A204.1 (cell line): ENCODE measurements at regions not wholly inside any gene's neighbourhood (a gene's known extent, or its start where the extent isn't known, plus 50 kb on each side); places are given as distances from the start of the nearest gene placed in this dataset.

Experiments used
- FAIRE-seq: peaks from 2 replicates; lab custom pipeline; 2012; peaks lifted over from hg19 to GRCh38; lab: Jason Lieb, UNC

DNA sequence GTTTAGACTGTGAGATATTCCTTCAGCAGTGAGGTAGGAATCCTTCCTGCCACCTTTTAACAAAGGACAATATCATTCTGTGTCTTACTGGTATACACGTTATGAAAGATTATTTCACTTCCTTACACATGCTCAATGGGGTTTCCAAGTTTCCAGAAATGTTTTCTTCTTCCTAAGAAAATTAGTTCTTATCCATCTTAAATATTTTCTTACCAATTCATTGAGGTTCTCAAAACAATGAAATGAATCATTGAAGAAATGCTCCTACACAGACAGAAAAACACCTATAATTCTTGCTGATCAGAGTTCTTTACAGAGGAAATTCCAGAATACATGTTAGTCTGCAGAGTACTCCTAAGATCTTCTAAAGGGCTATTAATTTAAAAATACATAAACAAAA is 51.4 kb upstream of the SEC61G start:
- no peak for FAIRE-seq

DNA sequence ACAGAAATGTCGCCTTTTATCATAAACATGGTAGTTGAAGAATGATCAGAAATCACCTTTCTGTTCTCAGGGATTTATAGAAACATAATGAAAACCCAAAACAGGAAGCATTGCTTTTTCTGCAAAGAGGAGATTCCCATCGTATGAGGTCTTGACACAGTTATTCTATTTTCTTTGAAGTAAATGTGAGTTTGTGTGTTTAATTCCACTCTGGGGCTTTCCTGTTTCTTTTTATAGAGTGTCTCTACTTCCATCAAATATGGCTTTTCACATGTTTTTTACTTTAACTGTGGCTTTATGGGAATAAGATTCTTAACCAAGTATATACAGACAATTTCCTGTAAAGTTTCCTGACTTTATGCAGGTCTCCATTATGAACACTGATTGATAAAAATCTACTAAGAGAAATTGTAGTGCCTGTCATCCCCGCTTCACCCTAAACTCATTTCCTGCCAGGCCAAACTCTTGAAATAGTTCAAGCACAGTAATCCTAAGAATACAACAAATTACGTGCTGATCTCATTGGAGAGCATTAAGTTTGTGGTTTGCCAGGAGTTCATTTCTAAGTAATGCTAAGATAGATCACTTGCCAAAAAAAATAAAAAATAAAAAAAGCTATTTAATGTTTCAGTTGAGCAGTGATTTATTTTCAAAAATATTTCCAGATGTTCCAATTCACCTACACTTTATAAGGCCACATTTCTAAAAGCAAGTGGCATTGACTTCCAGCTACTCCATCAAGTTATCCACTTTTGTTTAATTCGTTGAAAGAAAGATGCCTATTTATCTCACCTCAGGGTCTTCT is 52.2 kb upstream of the SEC61G start:
- FAIRE-seq = no peak

DNA sequence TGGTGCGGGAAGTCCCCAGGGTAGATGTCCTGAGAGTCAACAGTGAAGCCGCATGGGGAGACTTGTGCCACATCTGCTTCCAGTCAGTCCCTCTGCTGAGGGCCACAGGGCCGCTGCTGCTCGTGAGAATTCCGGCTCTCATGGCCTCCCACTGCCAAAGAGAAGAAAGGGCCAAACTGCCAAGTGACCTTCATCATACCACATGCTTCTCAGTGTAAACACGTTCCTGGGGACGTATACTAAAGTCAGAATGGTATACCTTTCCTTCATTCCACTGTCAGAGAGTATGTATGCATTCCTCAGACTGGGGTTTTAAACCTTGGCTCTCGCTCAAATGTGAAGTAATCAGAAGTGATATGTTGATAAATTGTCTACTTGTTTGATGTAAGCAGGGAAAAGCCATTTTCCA is 52.8 kb upstream of the SEC61G start:
- no peak for FAIRE-seq

DNA sequence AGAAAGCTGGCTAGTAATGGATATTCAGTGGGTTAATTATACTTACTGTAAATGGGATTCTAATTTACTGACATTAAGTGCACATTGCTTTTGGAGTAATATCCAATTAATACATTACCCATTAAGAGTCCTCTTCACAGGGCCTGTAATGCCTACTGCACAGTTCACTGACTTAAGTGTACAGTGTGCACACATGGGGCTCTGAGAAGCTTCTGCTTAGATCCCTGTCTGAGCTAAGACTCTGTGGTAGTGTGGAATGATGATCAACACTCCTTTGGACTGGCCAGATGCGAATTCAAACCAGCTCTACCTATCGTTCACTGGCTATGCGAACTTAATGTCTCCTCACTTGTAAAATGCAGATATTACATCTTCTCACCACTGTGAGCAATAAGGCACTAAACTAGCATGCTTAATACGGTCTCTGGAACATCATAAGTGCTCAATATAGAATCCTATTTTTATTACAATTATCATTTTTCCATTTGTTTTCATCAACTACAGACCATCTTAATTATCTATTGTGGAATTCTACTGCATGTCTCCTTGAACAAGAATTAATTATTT is 53.8 kb upstream of the SEC61G start:
- FAIRE-seq = no peak

DNA sequence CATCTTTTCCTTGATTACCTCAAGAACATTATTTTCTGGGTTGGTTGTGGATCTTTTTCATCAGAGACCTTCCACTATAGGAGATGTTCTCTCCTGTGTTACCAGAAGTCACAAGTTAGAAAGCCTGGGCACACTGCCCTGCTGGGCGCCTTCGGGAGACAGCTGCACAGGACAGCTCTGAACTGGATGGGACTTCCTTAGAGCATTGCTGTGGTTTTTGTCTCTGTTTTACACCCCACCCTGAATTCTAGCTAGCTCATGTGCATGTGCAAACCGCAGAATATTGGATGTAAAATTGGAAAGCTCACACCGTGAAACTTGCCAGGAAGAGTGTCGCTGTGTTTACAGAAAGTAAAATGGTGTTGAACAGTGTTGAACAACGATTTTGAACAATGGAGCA is 54.4 kb upstream of the SEC61G start:
- no peak for FAIRE-seq

DNA sequence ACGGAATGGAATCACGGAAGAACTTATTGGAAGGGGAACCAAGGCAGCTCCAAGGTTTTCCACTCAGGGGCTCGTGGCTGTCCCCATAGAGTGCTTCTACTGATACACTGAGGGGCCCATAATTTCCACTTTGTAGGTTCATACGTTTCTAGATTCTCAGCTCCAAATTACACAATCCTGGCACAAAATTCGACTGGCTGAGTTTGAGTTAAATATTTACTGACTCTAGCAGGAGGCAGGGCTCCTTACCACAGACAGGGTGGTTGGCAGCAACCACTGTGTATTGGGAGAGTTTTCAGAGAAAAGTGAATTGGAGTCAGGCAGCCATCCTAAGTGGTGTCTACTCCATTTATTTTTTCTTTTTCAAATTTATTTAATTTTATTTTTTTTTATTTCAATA is 55.4 kb upstream of the SEC61G start:
- FAIRE-seq = no peak

DNA sequence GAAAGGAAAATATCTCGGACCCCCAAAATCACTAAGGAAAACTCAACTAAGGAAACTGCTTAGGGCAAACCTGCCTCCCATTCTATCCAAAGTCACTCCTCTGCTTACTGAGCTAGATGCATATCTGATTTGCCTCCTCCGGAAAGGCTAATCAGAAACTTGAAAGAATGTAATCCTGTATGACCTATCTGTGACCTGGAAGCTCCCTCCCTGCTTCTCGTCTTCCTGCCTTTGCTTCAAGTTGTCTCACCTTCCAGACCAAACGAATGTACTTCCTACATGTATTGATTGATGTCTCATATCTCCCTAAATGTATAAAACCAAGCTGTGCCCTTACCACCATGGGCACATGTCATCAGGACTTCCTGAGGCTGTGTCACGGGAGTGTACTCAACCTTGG is 58.1 kb upstream of the SEC61G start:
- FAIRE-seq = no peak

DNA sequence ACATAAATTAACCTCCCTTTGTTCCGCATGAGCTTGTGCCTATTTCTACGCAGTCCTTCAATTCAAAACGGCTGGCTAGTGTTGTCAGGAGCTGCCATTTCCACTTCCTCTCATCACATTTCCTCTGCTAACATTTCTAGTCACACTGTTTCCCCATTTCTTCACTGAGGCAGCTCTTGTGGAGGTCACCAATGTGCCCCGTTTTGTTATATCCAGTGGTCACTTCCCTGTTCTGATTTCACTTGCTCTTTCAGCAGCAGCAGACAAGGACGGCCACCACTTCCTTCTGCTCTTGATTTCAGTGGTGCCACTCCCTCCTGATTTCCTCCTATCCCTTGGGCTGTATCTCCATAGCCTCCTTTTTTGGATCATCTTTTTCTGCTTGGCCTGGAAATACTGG is 64.8 kb upstream of the SEC61G start:
- FAIRE-seq = no peak

DNA sequence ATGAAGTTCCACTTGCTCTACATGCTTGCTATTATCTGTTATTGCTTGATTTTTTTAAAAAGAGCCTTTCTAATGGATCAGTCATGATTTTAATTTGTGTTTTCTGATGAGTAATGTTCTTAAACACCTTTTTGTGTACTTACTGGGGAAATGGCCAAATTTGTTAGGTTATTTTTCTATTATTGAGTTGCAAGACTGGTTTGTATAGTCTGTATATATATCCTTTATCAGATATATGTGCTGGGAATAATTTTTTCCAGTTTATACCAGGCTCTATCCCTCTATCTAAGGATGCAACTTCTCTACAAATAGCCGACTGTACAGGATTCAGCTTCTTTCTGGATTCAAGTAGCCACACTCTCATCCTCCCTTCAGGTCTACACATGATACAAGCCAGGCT is 65.6 kb upstream of the SEC61G start:
- FAIRE-seq = no peak

DNA sequence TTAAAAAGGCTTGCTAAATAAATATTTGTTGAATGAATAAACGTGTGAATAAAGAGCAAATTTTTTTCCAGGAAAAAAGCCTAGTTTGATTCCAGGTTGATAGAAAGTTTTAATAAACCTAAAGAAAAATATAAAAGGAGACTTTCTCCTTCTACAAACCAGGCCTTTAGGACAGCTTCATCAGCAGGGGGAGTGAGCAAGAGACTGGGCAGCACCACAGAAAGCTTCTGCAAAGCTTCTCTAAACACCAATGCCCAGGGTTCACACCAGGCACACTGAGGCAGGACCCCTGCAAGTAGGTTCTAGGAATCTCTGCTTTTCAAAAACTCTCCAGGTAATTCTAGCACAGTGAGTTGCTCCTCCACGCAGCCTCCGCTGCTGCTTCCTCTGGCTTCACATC is 66.4 kb upstream of the SEC61G start:
- no peak for FAIRE-seq

DNA sequence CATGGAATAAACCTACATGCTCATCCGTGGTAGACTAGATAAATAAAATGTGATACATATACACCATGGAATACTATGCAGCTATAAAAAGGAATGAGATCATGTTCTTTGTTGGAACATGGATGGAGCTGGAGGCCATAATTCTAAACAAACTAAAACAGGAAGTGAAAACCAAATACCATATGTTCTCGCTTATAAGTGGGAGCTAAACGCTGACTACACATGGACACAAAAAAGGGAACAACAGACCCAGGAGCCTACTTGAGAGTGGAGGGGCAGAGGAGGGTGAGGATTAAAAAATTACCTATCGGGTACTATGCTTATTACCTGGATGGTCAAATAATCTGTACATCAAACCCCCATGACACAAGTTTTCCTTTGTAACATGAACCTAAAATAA is 68.7 kb upstream of the SEC61G start:
- no peak for FAIRE-seq

DNA sequence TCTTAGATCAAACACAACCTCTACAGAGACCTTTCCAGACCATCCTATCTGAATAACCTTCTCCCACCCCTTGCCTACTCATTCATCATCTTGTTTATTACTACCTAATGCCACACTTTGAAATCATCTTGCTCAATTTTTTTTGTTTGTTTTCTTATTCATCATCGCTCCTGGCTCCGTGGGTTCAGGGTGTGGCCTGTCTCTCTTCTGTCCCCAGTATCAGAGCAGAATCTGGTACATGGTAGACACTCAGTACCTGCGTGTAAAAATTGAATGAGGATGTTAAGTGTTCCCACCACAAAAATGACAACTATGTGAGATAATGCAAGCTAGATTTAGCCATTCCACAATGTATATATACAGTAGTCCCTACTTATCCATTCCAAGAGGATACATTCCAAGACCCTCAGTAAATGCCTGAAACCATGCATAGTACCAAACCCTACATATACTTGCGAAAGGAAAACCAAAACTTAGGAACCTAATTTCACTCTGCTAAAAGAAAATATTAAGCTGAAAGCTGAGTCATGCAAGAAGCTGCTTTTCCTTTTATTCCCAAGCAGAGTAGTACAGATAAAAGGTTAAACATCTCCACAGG is 72.1 kb upstream of the SEC61G start:
- no peak for FAIRE-seq

DNA sequence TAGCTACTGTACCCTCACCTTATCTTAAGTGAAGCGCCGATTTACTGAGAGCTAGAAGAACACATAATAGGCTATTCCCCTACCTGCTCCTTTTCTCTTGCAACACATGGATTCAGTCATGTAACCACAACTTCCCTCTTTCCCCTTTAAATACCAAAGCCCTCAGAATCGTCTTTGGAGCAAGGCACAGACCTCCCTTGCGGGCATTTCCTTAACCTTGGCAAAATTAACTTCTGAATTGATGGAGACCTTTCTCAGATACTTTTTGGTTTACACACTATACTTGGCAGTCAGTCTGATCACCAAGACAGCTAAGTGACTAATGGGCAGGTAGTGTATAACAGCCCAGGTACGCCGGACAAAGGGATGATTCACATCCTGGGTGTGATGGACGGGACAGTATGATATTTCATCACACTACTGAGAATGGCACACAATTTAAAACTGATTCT is 72.7 kb upstream of the SEC61G start:
- no peak for FAIRE-seq

DNA sequence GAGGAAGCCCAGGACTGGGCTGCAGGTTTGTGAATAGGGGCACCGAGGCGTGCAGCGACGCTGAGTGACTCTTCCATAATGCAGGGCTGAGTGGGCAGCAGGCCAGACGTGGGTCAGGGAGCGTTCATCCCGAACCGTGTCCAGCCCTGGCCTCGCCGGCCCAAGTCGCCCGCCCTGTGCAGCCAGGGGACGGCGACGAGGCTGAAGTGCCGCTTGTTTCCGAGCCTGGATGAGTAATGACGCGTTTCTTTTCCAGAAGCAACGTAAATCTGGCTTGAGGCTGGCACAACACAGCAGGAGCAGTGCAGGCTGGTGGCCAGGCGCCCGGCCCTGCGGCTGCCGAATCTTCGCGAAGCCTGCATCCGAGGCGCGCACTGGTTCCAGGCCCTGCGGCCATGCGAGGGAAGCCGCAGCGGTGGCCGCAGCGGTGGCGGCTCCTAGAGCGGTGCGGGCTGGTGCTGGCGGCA is 74.0 kb upstream of the SEC61G start:
- no peak for FAIRE-seq

DNA sequence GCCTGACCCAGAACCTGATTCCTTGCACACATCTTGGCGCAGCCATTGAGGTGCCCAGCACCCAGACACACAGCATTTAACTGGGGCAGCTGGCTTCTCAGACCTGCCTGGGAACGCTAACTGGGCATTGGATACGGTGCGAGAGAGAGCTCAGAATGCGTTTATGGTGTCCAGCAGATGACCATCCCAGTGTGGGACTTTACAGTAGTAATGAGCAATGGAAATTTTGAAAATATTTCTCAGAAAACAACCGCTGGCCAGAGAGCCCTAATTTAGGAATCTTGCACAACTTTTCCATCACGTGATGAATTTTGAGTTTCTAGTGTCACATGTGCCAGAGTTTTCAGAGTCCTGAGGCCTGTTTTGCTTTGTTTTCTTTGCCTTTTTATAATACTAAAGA is 78.2 kb upstream of the SEC61G start:
- no peak for FAIRE-seq

DNA sequence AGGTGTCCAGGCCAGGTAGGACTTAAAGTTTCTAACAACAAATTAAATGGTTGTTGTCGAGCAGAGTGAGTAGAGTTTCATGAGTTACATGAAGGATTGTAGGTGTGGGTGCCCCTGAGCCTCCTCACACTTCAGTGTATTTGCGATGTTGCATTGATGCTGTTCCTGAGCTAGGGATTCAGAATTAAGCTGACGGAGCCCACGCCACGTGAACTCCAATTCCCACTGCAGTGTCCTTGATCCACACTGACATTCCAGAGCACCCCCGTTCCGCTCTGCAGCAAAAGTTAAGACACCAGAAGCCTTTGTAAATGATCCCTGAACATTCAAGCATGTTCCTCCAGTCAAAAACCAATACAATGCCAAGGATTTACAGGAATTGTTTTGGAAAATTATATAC is 78.8 kb upstream of the SEC61G start:
- FAIRE-seq = no peak

DNA sequence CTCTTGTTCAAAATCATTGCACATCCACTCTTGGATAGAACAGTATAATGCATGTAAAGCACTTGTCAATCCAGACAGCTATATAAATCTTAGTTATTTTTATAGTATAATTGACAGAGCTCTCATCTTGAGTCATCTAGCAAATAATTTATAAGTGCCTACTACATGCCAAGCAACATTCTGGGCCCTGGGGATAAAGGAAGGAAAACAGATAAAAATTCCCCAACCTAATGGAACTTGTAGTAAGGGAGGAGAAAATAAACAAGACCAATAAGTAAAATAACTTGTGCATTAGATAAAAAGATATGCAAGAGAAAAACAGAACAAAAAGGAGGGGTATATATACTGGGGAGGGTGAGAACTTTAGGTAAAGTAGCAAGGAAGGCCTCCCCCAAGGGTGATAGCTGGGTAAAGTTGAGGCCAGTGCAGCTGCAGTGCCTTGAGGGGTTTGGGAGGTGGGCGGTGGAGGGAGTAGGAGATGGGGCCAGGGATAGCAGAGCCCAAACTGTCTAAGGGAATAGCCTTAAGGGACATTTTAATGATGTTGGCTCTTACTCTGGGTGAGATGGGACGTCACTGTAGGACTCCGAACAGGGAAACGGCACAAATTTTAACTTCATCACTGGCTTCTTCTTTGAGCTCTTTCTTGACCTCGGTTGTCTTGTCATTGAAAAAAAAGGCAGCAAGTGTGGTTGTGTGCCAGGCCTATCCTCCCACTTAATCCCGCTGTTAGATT is 79.3 kb upstream of the SEC61G start:
- FAIRE-seq = no peak

DNA sequence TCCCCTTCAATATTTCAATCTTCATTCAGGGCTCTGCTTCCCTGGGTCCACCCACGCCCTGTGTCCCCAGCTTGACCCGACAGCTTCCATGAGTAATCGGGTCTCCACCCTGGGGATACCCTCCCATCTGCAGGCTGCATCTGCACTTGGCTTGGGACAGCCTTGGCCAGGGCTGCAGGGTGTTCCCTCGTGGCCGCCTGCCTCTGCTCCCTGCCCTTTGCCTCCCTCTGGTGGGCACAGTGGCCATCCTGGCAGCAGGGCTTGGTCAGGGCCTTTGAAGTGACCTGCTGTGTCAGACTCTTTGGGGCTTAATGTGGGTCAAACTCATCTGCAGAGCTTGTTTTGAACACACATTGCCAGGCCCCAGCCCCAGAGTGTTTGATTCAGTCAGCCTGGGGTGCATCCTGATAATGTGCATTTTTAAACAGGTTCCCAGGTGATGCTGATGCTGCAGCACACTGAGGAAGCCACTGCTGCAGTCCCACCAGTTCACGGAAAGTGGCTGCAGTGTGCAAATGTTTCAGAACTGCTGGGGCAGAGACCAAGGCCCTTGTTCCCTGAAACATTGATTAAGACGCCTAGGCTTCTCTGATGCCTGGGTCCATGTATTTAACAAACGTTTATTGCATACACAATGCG is 80.7 kb upstream of the SEC61G start:
- no peak for FAIRE-seq

DNA sequence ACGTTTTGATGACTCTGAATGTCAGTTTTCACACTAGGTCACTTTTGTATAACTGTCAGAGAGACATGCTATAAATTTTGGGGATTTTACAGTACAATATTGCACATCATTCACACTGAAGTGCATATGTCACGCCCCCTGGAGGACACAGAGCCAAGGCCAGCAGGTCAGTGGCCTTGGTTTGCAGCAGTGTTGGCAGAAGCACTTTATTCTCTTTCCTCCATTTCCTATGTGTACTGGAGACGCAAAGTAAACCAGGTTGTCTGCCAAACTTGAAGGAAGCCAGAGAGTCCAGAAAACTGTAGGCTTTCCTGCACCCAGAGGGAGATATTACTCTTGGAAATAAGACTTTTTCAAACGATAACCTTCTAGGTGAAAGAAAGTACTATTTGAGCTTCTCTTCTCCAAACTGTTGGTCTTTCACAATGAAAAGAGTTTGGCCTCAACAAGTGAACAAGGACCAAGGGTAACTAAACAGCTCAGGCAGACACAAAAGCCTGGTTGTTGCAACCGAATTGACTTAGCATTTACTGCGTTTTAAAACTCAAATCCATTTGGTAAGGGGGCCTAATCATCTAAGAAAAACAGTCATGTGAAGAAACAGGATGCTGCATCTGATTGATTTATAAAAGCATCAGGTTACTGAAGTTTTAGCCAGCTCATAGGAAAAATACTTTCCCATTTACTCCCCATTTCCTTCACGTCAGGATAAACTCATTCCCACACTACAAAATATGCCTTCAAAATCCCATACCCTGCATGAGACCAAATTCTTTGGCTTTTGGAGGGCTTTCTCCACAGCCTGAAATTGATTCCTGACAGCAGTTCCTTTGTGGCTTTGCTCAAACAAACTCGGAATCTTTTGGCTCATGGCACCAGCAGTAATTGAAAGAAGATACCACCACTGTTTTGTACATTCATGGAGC is 83.0 kb upstream of the SEC61G start:
- FAIRE-seq = no peak

DNA sequence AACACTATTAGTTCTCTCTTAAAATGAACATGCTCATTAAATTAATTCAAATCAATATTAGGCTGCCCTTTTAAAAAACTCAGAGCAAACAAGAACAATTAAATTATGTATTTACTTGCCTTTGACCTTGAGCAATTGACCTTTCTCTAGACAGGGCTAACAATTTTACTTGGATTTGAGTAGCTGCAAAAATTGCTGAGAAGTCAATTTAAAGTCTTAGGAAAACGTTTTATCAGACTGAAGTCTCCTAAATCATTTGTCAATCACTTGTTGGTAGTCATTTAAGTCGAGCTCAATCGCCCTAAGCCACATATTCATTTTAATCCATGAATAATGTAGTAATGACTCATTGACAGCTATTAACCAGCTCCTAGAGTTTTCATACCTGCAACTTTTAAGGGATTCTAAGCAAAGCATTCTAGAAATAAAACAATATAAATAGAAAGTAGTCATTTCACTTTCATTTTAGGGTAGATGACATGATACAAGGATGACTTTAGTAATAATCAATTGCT is 84.9 kb upstream of the SEC61G start:
- FAIRE-seq = no peak

DNA sequence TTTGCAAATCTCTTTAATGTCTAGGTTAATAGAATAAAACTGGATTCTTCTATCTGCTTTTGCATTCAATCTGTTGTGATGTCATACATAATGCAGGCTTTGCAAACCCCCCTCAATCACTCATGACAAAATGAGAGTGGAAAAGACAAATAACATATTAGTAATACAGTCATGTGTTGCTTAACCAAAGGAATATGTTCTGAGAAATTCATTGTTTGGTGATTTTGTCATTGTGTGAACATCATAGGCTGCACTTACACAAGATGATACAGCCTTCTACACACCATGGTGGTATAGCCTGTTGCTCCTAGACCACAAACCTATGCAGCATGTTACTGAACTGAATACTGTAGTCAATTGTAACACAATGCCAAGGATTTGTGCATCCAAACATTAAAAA is 87.3 kb upstream of the SEC61G start:
- no peak for FAIRE-seq
